NCI-H2196 (cell line): ENCODE measurements at regions not wholly inside any gene's neighbourhood (a gene's known extent, or its start where the extent isn't known, plus 50 kb on each side); places are given as distances from the start of the nearest gene placed in this dataset.
"Not testable (repeated sequence)": the region's sequence is repeated elsewhere in the genome, so short reads cannot be mapped to it uniquely, and the experiment has no call there.

Experiments used
- DNase-seq: peaks from one replicate; lab custom pipeline; 2025; ENCODE audit not compliant: unreplicated experiment; lab: John Stamatoyannopoulos, UW

GRCh38 chr12:86634456-86635410, 378.5 kb upstream of the MGAT4C start:
- no peak for DNase-seq

GRCh38 chr12:86627001-86627400, 370.8 kb upstream of the MGAT4C start:
- no peak for DNase-seq

- DNase-seq, result no peak
These were observed 367.1 kb upstream of the MGAT4C start for GRCh38 chr12:86623267-86623666.

- no peak for DNase-seq
These were observed 365.8 kb upstream of the MGAT4C start for GRCh38 chr12:86621957-86622356.

- DNase-seq, result no peak
These were observed 357.1 kb upstream of the MGAT4C start for GRCh38 chr12:86613311-86613710.

- DNase-seq, result no peak
These were observed 352.4 kb upstream of the MGAT4C start for GRCh38 chr12:86608638-86609037.

GRCh38 chr12:86601550-86602308, 345.5 kb upstream of the MGAT4C start:
- no peak for DNase-seq

GRCh38 chr12:86600664-86601231, 344.6 kb upstream of the MGAT4C start:
- DNase-seq, result no peak

- DNase-seq, result no peak
These were observed 341.2 kb upstream of the MGAT4C start for GRCh38 chr12:86597431-86597830.

- no peak for DNase-seq
These were observed 334.1 kb upstream of the MGAT4C start for GRCh38 chr12:86590296-86590695.

GRCh38 chr12:86574143-86574542, 318.0 kb upstream of the MGAT4C start:
- no peak for DNase-seq

GRCh38 chr12:86572455-86572854, 316.3 kb upstream of the MGAT4C start:
- no peak for DNase-seq

GRCh38 chr12:86565038-86565437, 308.8 kb upstream of the MGAT4C start:
- no peak for DNase-seq

- DNase-seq, result not testable (repeated sequence)
These were observed 299.3 kb upstream of the MGAT4C start for GRCh38 chr12:86555491-86555890.

GRCh38 chr12:86551146-86551571, 295.0 kb upstream of the MGAT4C start:
- no peak for DNase-seq

GRCh38 chr12:86550218-86551145, 294.3 kb upstream of the MGAT4C start:
- no peak for DNase-seq

GRCh38 chr12:86543716-86544115, 287.5 kb upstream of the MGAT4C start:
- DNase-seq, result no peak

- no peak for DNase-seq
These were observed 274.9 kb upstream of the MGAT4C start for GRCh38 chr12:86530996-86531655.

GRCh38 chr12:86526060-86526595, 269.9 kb upstream of the MGAT4C start:
- no peak for DNase-seq

- no peak for DNase-seq
These were observed 267.7 kb upstream of the MGAT4C start for GRCh38 chr12:86523844-86524243.
